Heart left ventricle (tissue), 16 donors: ENCODE measurements at regions not wholly inside any gene's neighbourhood (a gene's known extent, or its start where the extent isn't known, plus 50 kb on each side); places are given as distances from the start of the nearest gene placed in this dataset.

ENCODE experiments used
- ATAC-seq, 4 donors: fragments of 200-7000 bp; cut with Tn5 transposase; one replicate each; pipeline ENCODE4 v1.9.1; 2020 to 2022; ENCODE audit warnings: moderate library complexity in 4 of 4, mild to moderate bottlenecking in 3 of 4, moderate number of reproducible peaks in 1 of 4
- DNase-seq, 5 donors: peaks; one replicate each; pipeline ENCODE4 v3.0.0-alpha.2; 2020
- H3K27ac ChIP-seq, 12 donors: fragments of 200-600 bp; sonication (generic) in 4 of 12; one replicate each; pipeline versions ENCODE4 v1.5.0 to v1.8.0; 2016 to 2022; ENCODE audit warnings: mild to moderate bottlenecking in 2 of 12
- H3K27me3 ChIP-seq, 9 donors: fragments of 200-600 bp; sonication (generic) in 2 of 9; one replicate each; pipeline versions ENCODE4 v1.5.1 to v1.8.0; 2016 to 2022; ENCODE audit warnings: mild to moderate bottlenecking in 3 of 9
- H3K36me3 ChIP-seq, 9 donors: fragments of 200-600 bp; sonication (generic) in 2 of 9; one replicate each; pipeline versions ENCODE4 v1.5.0 to v1.8.0; 2018 to 2022; ENCODE audit warnings: mild to moderate bottlenecking in 2 of 9
- H3K4me1 ChIP-seq, 12 donors: fragments of 200-600 bp; sonication (generic) in 4 of 12; one replicate each; pipeline versions ENCODE4 v1.5.0 to v1.8.0; 2016 to 2022; ENCODE audit warnings: mild to moderate bottlenecking in 3 of 12
- H3K4me3 ChIP-seq, 12 donors: fragments of 200-600 bp; sonication (generic) in 4 of 12; one replicate each; pipeline versions ENCODE4 v1.5.0 to v1.8.0; 2017 to 2022; ENCODE audit warnings: mild to moderate bottlenecking in 9 of 12, moderate library complexity in 4 of 12
- H3K9me3 ChIP-seq, 12 donors: fragments of 200-600 bp; sonication (generic) in 4 of 12; one replicate each; pipeline versions ENCODE4 v1.5.0 to v1.8.0; 2016 to 2022; ENCODE audit warnings: mild to moderate bottlenecking in 1 of 12
- CTCF ChIP-seq, 12 donors: fragments of 200-600 bp; sonication (generic) in 4 of 12; IDR thresholded peaks; one replicate each; pipeline versions ENCODE4 v1.5.0 to v1.8.0; 2018 to 2022; ENCODE audit warnings: antibody characterized with exemption in 12 of 12, mild to moderate bottlenecking in 5 of 12
- POLR2A ChIP-seq, 2 donors: fragments of 450-650 bp; IDR thresholded peaks; one replicate each; pipeline ENCODE4 v1.6.1; 2017; ENCODE audit warnings: antibody characterized with exemption in 2 of 2, mild to moderate bottlenecking in 2 of 2, moderate library complexity in 2 of 2
- WGBS, 4 donors: extraction: QIAGEN DNeasy Blood & Tissue Kit in 2 of 4; methylation state at CpG; one replicate each; pipeline versions ENCODE4 v1.1.5 to v1.1.7; 2013 to 2018; 5-methylcytosine and 5-hydroxymethylcytosine counted together
- intact Hi-C, 10 donors: fragments of 100-400 bp; cut with DNase I; formaldehyde crosslinking; loops; one replicate each; pipeline versions ENCODE4 v1.11.1 to v1.14.2; 2022
- donor health status: ischemic (EF 13 %, LVEDD 7.1; RV severe dilation, severe dysfunction).
- donor health status: healthy with polysubstance abuse.
- donor health status: DM: no; HTN: yes; CAD: no.
- donor health status: DM: no; HTN: no; CAD: no.
- donor health status: ischemic (EF 25% LVEDD 6.9; RV normal size, moderate dysfunction).
- donor health status: ischemic (EF 25% LVEDD 5.7; RV mildly dilated, moderate dysfunction).
- donor health status: healthy.
- donor health status: DM: yes; HTN: yes; CAD: no.
- donor health status: ischemic (EF 35%, LVEDD 5.7; RV mildly dilated, moderate dysfunction).
- donor health status: nonischemic (EF 11% LVEDD 7.7; RV severe dilation, severe dysfunction).
- donor health status: DM: yes; HTN: yes; CAD: no.
- donor health status: PGD.
- donor health status: ischemic (EF 29% LVEDD 5.4; RV normal size, mild dysfunction).
- donor health status: nonischemic (EF 23%, LVEDD 6.1; RV moderate dilation, normal function).

GRCh38 chr7:24349339-24349738 lies 65.3 kb downstream of the NPY start:
- ATAC-seq, result no peak
- DNase-seq, result no peak
- no peaks in the 10 kb centered on the region for H3K4me1 ChIP-seq
- WGBS, 4 donors, result 40 to 50% (median 43%) methylated on average over 2 of the region's 2 CpGs
- H3K4me3 ChIP-seq, result no peak overlapping the region
- intact Hi-C loops, result no loop called here
- peaks cover 0 to 4% (median 0%) of the 10 kb centered on the region in 9 donors for H3K27me3 ChIP-seq
- no peak for TF ChIP-seq CTCF (IDR thresholded peaks at IDR 0.05)
- no peak for TF ChIP-seq POLR2A (IDR thresholded peaks at IDR 0.05)
- no peaks in the 10 kb centered on the region for H3K9me3 ChIP-seq
- H3K36me3 ChIP-seq, result no peaks in the 10 kb centered on the region
- no peak overlapping the region for H3K27ac ChIP-seq

- H3K4me3 ChIP-seq, result no peak overlapping the region
- no peaks in the 10 kb centered on the region for H3K4me1 ChIP-seq
- TF ChIP-seq POLR2A (IDR thresholded peaks at IDR 0.05), result no peak
- TF ChIP-seq CTCF (IDR thresholded peaks at IDR 0.05), result no peak
- peaks cover 0 to 4% (median 0%) of the 10 kb centered on the region in 9 donors for H3K27me3 ChIP-seq
- DNase-seq, result no peak
- WGBS, 4 donors, result 61 to 92% (median 75%) methylated on average over 1 to 4 of the region's 4 CpGs
- H3K36me3 ChIP-seq, result no peaks in the 10 kb centered on the region
- H3K9me3 ChIP-seq, result no peaks in the 10 kb centered on the region
- ATAC-seq, result no peak
- intact Hi-C loops, result no loop called here
- H3K27ac ChIP-seq, result no peak overlapping the region
These were observed 70.5 kb downstream of the NPY start for GRCh38 chr7:24354456-24354855.

- Histone ChIP-seq H3K9me3 (no peaks in the 10 kb centered on the region), H3K27me3 (no peaks in the 10 kb centered on the region), H3K4me3 (no peak overlapping the region), H3K36me3 (no peaks in the 10 kb centered on the region), H3K27ac (no peak overlapping the region), H3K4me1 (no peaks in the 10 kb centered on the region)
- ATAC-seq (no peak), DNase-seq (no peak)
- 80 to 90% (median 86%) methylated on average over 6 of the region's 6 CpGs for WGBS, 4 donors
- intact Hi-C loops, result no loop called here
- TF ChIP-seq POLR2A (IDR thresholded peaks at IDR 0.05) (no peak), CTCF (IDR thresholded peaks at IDR 0.05) (no peak)
These were observed 72.9 kb downstream of the NPY start for GRCh38 chr7:24356718-24357386.

- TF ChIP-seq POLR2A (IDR thresholded peaks at IDR 0.05) (no peak), CTCF (IDR thresholded peaks at IDR 0.05) (no peak)
- no peaks in the 10 kb centered on the region for H3K36me3 ChIP-seq
- H3K9me3 ChIP-seq, result no peaks in the 10 kb centered on the region
- intact Hi-C loops, result no loop called here
- DNase-seq (no peak), ATAC-seq (no peak)
- no peaks in the 10 kb centered on the region for H3K4me1 ChIP-seq
- WGBS, 4 donors, result 75 to 84% (median 81%) methylated on average over 3 of the region's 3 CpGs
- H3K4me3 ChIP-seq, result no peak overlapping the region
- no peaks in the 10 kb centered on the region for H3K27me3 ChIP-seq
- no peak overlapping the region for H3K27ac ChIP-seq
These were observed 77.0 kb downstream of the NPY start for GRCh38 chr7:24361001-24361400.
